Keratinocyte (primary cell): ENCODE measurements at regions not wholly inside any gene's neighbourhood (a gene's known extent, or its start where the extent isn't known, plus 50 kb on each side); places are given as distances from the start of the nearest gene placed in this dataset.

Experiments used
- CTCF ChIP-seq, 3 experiments: IDR thresholded peaks in 1 of 3; conservative IDR thresholded peaks in 1 of 3; optimal IDR thresholded peaks in 1 of 3; 2 replicates in 2 of 3; 3 replicates in 1 of 3; pipeline versions ENCODE3 to v1.5.1; 2011; ENCODE audit warnings: low read length in 3 of 3, mild to moderate bottlenecking in 3 of 3, moderate library complexity in 2 of 3, control low read depth in 1 of 3, inconsistent platforms in 1 of 3; ENCODE audit not compliant: insufficient read depth in 2 of 3; ENCODE audit errors: extremely low read depth in 1 of 3
- EZH2 ChIP-seq: IDR thresholded peaks from one replicate; pipeline ENCODE4 v1.6.1; 2012; ENCODE audit warnings: inconsistent platforms, mild to moderate bottlenecking, low read length, moderate library complexity

GRCh38 chr14:39843881-39844280 lies 411.6 kb upstream of the FBXO33 start:
- TF ChIP-seq CTCF (optimal IDR thresholded peaks at IDR 0.05 in 1 of 3, IDR thresholded peaks at IDR 0.05 in 1 of 3, conservative IDR thresholded peaks at IDR 0.05 in 1 of 3; ENCODE audit: extremely low read depth in 1 of 3, insufficient read depth in 2 of 3, low read length in 3 of 3), result no peak
- no peak for TF ChIP-seq EZH2
